ENCODE measurements at regions not wholly inside any gene's neighbourhood (a gene's known extent, or its start where the extent isn't known, plus 50 kb on each side); places are given as distances from the start of the nearest gene placed in this dataset.

DNA sequence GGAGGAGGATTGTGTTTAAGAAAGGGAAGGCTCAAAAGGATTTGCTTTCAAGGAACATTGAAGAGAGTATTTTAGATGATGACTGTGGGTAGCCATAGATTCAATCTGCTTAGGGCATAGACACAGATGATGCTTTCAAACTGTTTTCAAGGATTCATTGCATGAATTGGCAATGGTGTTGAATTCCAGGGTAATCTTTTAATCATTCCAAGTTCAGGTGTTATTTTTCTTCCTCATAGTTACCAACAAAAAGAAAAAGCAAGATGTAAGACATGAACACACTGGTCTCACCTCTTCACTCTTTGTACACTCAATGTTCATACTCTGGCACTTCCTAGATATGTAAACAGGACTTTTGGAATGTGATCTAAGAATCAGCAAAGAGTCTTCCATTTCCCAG lies 167.0 kb upstream of the RHOBTB1 start:
- FAIRE-seq: no peak
- H3K4me1 ChIP-seq (ENCODE audit: control insufficient read depth in 3 of 3, insufficient read depth in 2 of 3, low read depth in 1 of 3, low read length in 2 of 3): no peaks in the 10 kb centered on the region
- no peak overlapping the region for H3K4me3 ChIP-seq (ENCODE audit: low read depth in 1 of 3, low read length in 3 of 3)
- H3K9me3 ChIP-seq (ENCODE audit: control insufficient read depth in 2 of 2, insufficient read depth in 1 of 2, low read depth in 1 of 2, low read length in 1 of 2): no peaks in the 10 kb centered on the region
- no peak overlapping the region for H3K27ac ChIP-seq (ENCODE audit: low read depth in 1 of 3, low read length in 2 of 3)
- no peaks in the 10 kb centered on the region for H3K36me3 ChIP-seq (ENCODE audit: control insufficient read depth in 3 of 3, insufficient read depth in 2 of 3, low read depth in 1 of 3, low read length in 3 of 3)
- DNase-seq: no peak
- no peaks in the 10 kb centered on the region for H3K27me3 ChIP-seq (ENCODE audit: control insufficient read depth in 3 of 3, insufficient read depth in 3 of 3, low read length in 3 of 3)

GRCh38 chr10:61110188-61110844 lies 166.3 kb upstream of the RHOBTB1 start:
- Histone ChIP-seq H3K27me3 (ENCODE audit: control insufficient read depth in 3 of 3, insufficient read depth in 3 of 3, low read length in 3 of 3) (no peaks in the 10 kb centered on the region), H3K36me3 (ENCODE audit: control insufficient read depth in 3 of 3, insufficient read depth in 2 of 3, low read depth in 1 of 3, low read length in 3 of 3) (no peaks in the 10 kb centered on the region), H3K9me3 (ENCODE audit: control insufficient read depth in 2 of 2, insufficient read depth in 1 of 2, low read depth in 1 of 2, low read length in 1 of 2) (no peaks in the 10 kb centered on the region), H3K4me3 (ENCODE audit: low read depth in 1 of 3, low read length in 3 of 3) (no peak overlapping the region), H3K4me1 (ENCODE audit: control insufficient read depth in 3 of 3, insufficient read depth in 2 of 3, low read depth in 1 of 3, low read length in 2 of 3) (no peaks in the 10 kb centered on the region), H3K27ac (ENCODE audit: low read depth in 1 of 3, low read length in 2 of 3) (no peak overlapping the region)
- 60 to 85% (median 84%) methylated on average over 1 of the region's 1 CpG for WGBS, 3 donors
- FAIRE-seq (no peak), DNase-seq (no peak)

DNA sequence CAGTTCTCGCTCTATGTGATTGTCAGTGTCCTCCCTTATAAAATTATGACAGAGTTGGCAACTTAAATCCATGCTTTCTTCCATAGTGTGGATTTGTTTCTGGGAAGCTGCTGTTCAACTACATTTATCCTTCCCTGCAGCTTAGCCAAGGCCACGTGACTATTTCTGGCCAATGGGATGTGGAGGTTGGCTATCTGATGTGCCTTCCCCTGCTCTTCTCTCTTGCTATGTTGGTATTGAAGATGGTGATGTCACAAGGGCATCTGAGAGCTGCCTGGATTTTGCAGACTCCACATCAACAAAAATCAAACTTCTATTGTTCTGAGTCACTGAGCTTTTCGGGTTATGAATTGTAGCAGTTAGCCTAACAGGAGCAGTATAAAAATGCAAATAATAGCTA lies 164.9 kb upstream of the RHOBTB1 start:
- no peak overlapping the region for H3K4me3 ChIP-seq (ENCODE audit: low read depth in 1 of 3, low read length in 3 of 3)
- no peaks in the 10 kb centered on the region for H3K27me3 ChIP-seq (ENCODE audit: control insufficient read depth in 3 of 3, insufficient read depth in 3 of 3, low read length in 3 of 3)
- H3K9me3 ChIP-seq (ENCODE audit: control insufficient read depth in 2 of 2, insufficient read depth in 1 of 2, low read depth in 1 of 2, low read length in 1 of 2): no peaks in the 10 kb centered on the region
- H3K36me3 ChIP-seq (ENCODE audit: control insufficient read depth in 3 of 3, insufficient read depth in 2 of 3, low read depth in 1 of 3, low read length in 3 of 3): no peaks in the 10 kb centered on the region
- H3K27ac ChIP-seq (ENCODE audit: low read depth in 1 of 3, low read length in 2 of 3): no peak overlapping the region
- no peaks in the 10 kb centered on the region for H3K4me1 ChIP-seq (ENCODE audit: control insufficient read depth in 3 of 3, insufficient read depth in 2 of 3, low read depth in 1 of 3, low read length in 2 of 3)
- 86 to 89% (median 87%) methylated on average over 3 of the region's 3 CpGs for WGBS, 3 donors
- DNase-seq (no peak), FAIRE-seq (no peak)

DNA sequence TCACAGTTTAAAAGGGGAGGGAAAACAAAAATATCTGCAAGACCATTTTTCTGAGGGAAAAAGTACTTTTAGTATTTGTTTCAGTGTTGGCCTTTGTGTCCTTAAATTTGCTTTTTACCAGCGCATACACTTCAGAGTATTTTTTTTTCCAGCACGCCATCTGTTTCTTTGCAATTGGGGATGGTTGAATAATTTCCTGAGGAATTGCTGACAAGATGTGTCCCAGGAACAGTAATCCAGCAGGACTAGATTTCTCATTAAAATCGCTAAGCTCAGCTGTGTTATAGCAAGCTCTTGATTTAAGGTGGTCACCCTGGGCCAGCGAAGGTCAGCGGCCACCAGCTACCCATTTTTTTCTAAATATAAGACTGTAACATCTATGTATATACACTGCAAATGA lies 156.9 kb upstream of the RHOBTB1 start:
- H3K9me3 ChIP-seq (ENCODE audit: control insufficient read depth in 2 of 2, insufficient read depth in 1 of 2, low read depth in 1 of 2, low read length in 1 of 2): no peaks in the 10 kb centered on the region
- no peak for FAIRE-seq

GRCh38 chr10:61099756-61100155 lies 155.8 kb upstream of the RHOBTB1 start:
- H3K4me1 ChIP-seq (ENCODE audit: control insufficient read depth in 3 of 3, insufficient read depth in 2 of 3, low read depth in 1 of 3, low read length in 2 of 3): no peaks in the 10 kb centered on the region
- no peak overlapping the region for H3K27ac ChIP-seq (ENCODE audit: low read depth in 1 of 3, low read length in 2 of 3)
- H3K9me3 ChIP-seq (ENCODE audit: control insufficient read depth in 2 of 2, insufficient read depth in 1 of 2, low read depth in 1 of 2, low read length in 1 of 2): no peaks in the 10 kb centered on the region
- WGBS, 3 donors: 52 to 59% (median 55%) methylated on average over 4 of the region's 4 CpGs
- H3K27me3 ChIP-seq (ENCODE audit: control insufficient read depth in 3 of 3, insufficient read depth in 3 of 3, low read length in 3 of 3): no peaks in the 10 kb centered on the region
- DNase-seq (no peak), FAIRE-seq (no peak)
- no peak overlapping the region for H3K4me3 ChIP-seq (ENCODE audit: low read depth in 1 of 3, low read length in 3 of 3)
- H3K36me3 ChIP-seq (ENCODE audit: control insufficient read depth in 3 of 3, insufficient read depth in 2 of 3, low read depth in 1 of 3, low read length in 3 of 3): no peaks in the 10 kb centered on the region

More for the DNA sequence above, 156.9 kb upstream of the RHOBTB1 start:
- WGBS, 3 donors: 77 to 91% (median 83%) methylated on average over 5 of the region's 5 CpGs
- Histone ChIP-seq H3K4me3 (ENCODE audit: low read depth in 1 of 3, low read length in 3 of 3) (no peak overlapping the region), H3K36me3 (ENCODE audit: control insufficient read depth in 3 of 3, insufficient read depth in 2 of 3, low read depth in 1 of 3, low read length in 3 of 3) (no peaks in the 10 kb centered on the region), H3K4me1 (ENCODE audit: control insufficient read depth in 3 of 3, insufficient read depth in 2 of 3, low read depth in 1 of 3, low read length in 2 of 3) (no peaks in the 10 kb centered on the region), H3K27me3 (ENCODE audit: control insufficient read depth in 3 of 3, insufficient read depth in 3 of 3, low read length in 3 of 3) (no peaks in the 10 kb centered on the region), H3K27ac (ENCODE audit: low read depth in 1 of 3, low read length in 2 of 3) (no peak overlapping the region)
- no peak for DNase-seq

DNA sequence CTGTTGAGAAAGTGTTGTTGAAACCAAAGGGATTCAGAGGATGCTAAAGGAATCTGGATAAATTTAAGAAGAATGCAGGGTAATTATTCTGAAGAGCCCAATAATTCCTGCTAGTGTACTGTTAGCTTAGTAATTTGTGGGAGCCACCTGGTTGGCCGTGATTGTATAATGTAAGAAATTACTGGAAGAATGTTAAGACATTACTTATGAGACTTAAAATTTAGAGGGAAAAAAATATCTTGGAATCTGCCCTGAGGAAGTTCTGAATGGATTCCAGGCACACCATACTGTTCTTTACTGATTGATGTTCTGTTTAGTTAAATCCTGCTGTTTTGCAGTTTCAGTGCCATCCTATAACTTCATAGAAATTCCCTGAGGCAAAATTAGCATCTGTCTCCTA lies 155.0 kb upstream of the RHOBTB1 start:
- DNase-seq (no peak), FAIRE-seq (no peak)
- H3K9me3 ChIP-seq (ENCODE audit: control insufficient read depth in 2 of 2, insufficient read depth in 1 of 2, low read depth in 1 of 2, low read length in 1 of 2): no peaks in the 10 kb centered on the region
- no peak overlapping the region for H3K4me3 ChIP-seq (ENCODE audit: low read depth in 1 of 3, low read length in 3 of 3)
- no peaks in the 10 kb centered on the region for H3K36me3 ChIP-seq (ENCODE audit: control insufficient read depth in 3 of 3, insufficient read depth in 2 of 3, low read depth in 1 of 3, low read length in 3 of 3)
- WGBS, 3 donors: 73 to 82% (median 79%) methylated on average over 1 of the region's 1 CpG
- H3K27ac ChIP-seq (ENCODE audit: low read depth in 1 of 3, low read length in 2 of 3): no peak overlapping the region
- no peaks in the 10 kb centered on the region for H3K27me3 ChIP-seq (ENCODE audit: control insufficient read depth in 3 of 3, insufficient read depth in 3 of 3, low read length in 3 of 3)
- no peaks in the 10 kb centered on the region for H3K4me1 ChIP-seq (ENCODE audit: control insufficient read depth in 3 of 3, insufficient read depth in 2 of 3, low read depth in 1 of 3, low read length in 2 of 3)

DNA sequence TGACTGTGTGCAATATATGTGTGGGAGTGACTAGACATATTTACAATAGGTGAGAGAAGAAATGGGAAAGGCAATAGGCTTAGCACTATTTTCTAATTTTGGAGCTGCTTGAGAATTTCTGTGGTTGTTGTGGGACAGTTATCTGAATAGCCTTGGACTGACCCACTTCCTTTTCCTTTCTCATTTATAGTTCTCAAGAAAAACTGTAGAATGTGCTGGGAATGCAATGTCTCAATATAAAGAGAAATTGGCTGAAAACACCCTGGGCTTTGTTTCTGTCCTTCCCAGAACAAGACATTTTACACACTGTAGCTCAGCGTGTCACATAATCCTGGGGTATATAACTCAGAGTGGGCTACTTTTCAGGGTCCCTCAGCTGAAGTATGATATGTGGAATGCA lies 153.0 kb upstream of the RHOBTB1 start:
- H3K27ac ChIP-seq (ENCODE audit: low read depth in 1 of 3, low read length in 2 of 3): no peak overlapping the region
- DNase-seq (no peak), FAIRE-seq (no peak)
- H3K4me3 ChIP-seq (ENCODE audit: low read depth in 1 of 3, low read length in 3 of 3): no peak overlapping the region
- H3K9me3 ChIP-seq (ENCODE audit: control insufficient read depth in 2 of 2, insufficient read depth in 1 of 2, low read depth in 1 of 2, low read length in 1 of 2): no peaks in the 10 kb centered on the region
- WGBS, 3 donors: 71 to 83% (median 79%) methylated on average over 1 of the region's 1 CpG
- H3K4me1 ChIP-seq (ENCODE audit: control insufficient read depth in 3 of 3, insufficient read depth in 2 of 3, low read depth in 1 of 3, low read length in 2 of 3): no peaks in the 10 kb centered on the region
- no peaks in the 10 kb centered on the region for H3K36me3 ChIP-seq (ENCODE audit: control insufficient read depth in 3 of 3, insufficient read depth in 2 of 3, low read depth in 1 of 3, low read length in 3 of 3)
- no peaks in the 10 kb centered on the region for H3K27me3 ChIP-seq (ENCODE audit: control insufficient read depth in 3 of 3, insufficient read depth in 3 of 3, low read length in 3 of 3)

- Histone ChIP-seq H3K27me3 (ENCODE audit: control insufficient read depth in 3 of 3, insufficient read depth in 3 of 3, low read length in 3 of 3) (no peaks in the 10 kb centered on the region), H3K36me3 (ENCODE audit: control insufficient read depth in 3 of 3, insufficient read depth in 2 of 3, low read depth in 1 of 3, low read length in 3 of 3) (no peaks in the 10 kb centered on the region), H3K4me3 (ENCODE audit: low read depth in 1 of 3, low read length in 3 of 3) (no peak overlapping the region), H3K4me1 (ENCODE audit: control insufficient read depth in 3 of 3, insufficient read depth in 2 of 3, low read depth in 1 of 3, low read length in 2 of 3) (no peaks in the 10 kb centered on the region), H3K27ac (ENCODE audit: low read depth in 1 of 3, low read length in 2 of 3) (no peak overlapping the region), H3K9me3 (ENCODE audit: control insufficient read depth in 2 of 2, insufficient read depth in 1 of 2, low read depth in 1 of 2, low read length in 1 of 2) (no peaks in the 10 kb centered on the region)
- no peak for FAIRE-seq
- DNase-seq: no peak
- 29 to 50% (median 39%) methylated on average over 1 of the region's 1 CpG for WGBS, 3 donors
These were observed 152.1 kb upstream of the RHOBTB1 start for GRCh38 chr10:61096056-61096455.

GRCh38 chr10:61091531-61091930 lies 147.5 kb upstream of the RHOBTB1 start:
- DNase-seq (no peak), FAIRE-seq (no peak)
- no peaks in the 10 kb centered on the region for H3K36me3 ChIP-seq (ENCODE audit: control insufficient read depth in 3 of 3, insufficient read depth in 2 of 3, low read depth in 1 of 3, low read length in 3 of 3)
- H3K4me3 ChIP-seq (ENCODE audit: low read depth in 1 of 3, low read length in 3 of 3): no peak overlapping the region
- 82 to 92% (median 86%) methylated on average over 1 of the region's 1 CpG for WGBS, 3 donors
- H3K4me1 ChIP-seq (ENCODE audit: control insufficient read depth in 3 of 3, insufficient read depth in 2 of 3, low read depth in 1 of 3, low read length in 2 of 3): no peaks in the 10 kb centered on the region
- H3K27me3 ChIP-seq (ENCODE audit: control insufficient read depth in 3 of 3, insufficient read depth in 3 of 3, low read length in 3 of 3): no peaks in the 10 kb centered on the region
- H3K27ac ChIP-seq (ENCODE audit: low read depth in 1 of 3, low read length in 2 of 3): no peak overlapping the region
- H3K9me3 ChIP-seq (ENCODE audit: control insufficient read depth in 2 of 2, insufficient read depth in 1 of 2, low read depth in 1 of 2, low read length in 1 of 2): no peaks in the 10 kb centered on the region

Data from small intestine (tissue), 7 donors.